Body of pancreas (tissue), 4 donors: ENCODE measurements at regions not wholly inside any gene's neighbourhood (a gene's known extent, or its start where the extent isn't known, plus 50 kb on each side); places are given as distances from the start of the nearest gene placed in this dataset.

Experiments
- ATAC-seq: fragments of 150-250 bp; one replicate; pipeline ENCODE4 v1.9.1; 2016
- DNase-seq, 4 donors: peaks; one replicate each; pipeline ENCODE4 v3.0.0-alpha.2; 2019
- H3K27ac ChIP-seq, 4 donors: fragments of 200-600 bp; sonication (generic); 1 replicate in 3 of 4; 2 replicates in 1 of 4; pipeline versions ENCODE4 v1.5.1 to v1.6.1; 2016 to 2019; ENCODE audit warnings: mild to moderate bottlenecking in 1 of 4, mixed read lengths in 1 of 4, moderate library complexity in 1 of 4
- H3K27me3 ChIP-seq, 2 donors: fragments of 200-600 bp; sonication (generic); one replicate each; pipeline ENCODE4 v1.6.0; 2016; ENCODE audit warnings: mild to moderate bottlenecking in 1 of 2
- H3K36me3 ChIP-seq, 2 donors: fragments of 200-600 bp; sonication (generic); replicated peaks in 1 of 2; 2 replicates each; pipeline ENCODE4 v1.5.1; 2016; ENCODE audit warnings: low read depth in 2 of 2; ENCODE audit not compliant: insufficient read depth in 1 of 2
- H3K4me1 ChIP-seq: fragments of 200-600 bp; sonication (generic); one replicate; pipeline ENCODE4 v1.6.0; 2016
- H3K4me3 ChIP-seq, 2 donors: fragments of 200-600 bp; sonication (generic); 1 replicate in 1 of 2; 2 replicates in 1 of 2; pipeline ENCODE4 v1.5.1; 2016 to 2019
- H3K9me3 ChIP-seq, 3 donors: fragments of 200-600 bp; sonication (generic); 1 replicate in 2 of 3; 2 replicates in 1 of 3; pipeline ENCODE4 v1.5.1; 2016
- POLR2A ChIP-seq, 3 donors: fragments of 450-650 bp; IDR thresholded peaks; one replicate each; pipeline ENCODE4 v1.6.1; 2016; ENCODE audit warnings: antibody characterized with exemption in 3 of 3, mild to moderate bottlenecking in 2 of 3
- WGBS, 2 donors: methylation state at CpG; one replicate each; pipeline ENCODE4 v1.1.5; 2017; 5-methylcytosine and 5-hydroxymethylcytosine counted together
- intact Hi-C: fragments of 100-400 bp; cut with DNase I; formaldehyde crosslinking; loops from one replicate; pipeline ENCODE4 v1.15.1; 2023
- TF ChIP-seq, protein P1 (sequence below), 7 experiments: fragments of 450-650 bp in 4 of 7; fragments of 200-600 bp in 3 of 7; sonication (generic) in 3 of 7; IDR thresholded peaks; one replicate each; pipeline ENCODE4 v1.5.1; 2016 to 2019; ENCODE audit warnings: antibody characterized with exemption in 7 of 7

DNA sequence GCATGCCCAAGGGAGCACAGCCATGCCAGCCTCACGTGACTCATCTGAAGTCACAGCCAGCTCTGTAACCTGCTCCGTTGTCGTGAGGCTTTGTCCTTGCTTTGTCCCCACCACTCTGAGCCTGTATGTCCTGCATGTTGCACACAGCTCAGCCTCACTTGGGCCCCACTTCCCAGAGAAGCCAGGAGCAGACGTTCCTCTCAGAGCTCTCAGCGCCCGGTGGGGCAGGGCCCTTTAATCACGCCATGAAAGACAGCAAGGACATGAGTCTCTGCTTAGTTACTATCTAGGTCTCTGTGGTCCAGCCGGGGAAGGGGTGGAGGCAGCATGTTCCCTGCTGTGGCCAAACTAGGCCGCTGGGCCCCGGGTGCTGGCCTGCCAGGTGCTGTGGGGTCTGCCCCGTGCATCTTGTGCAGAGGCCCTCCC is 127.4 kb upstream of the FAM20C start:
- no peak for ATAC-seq
- no peaks in the 10 kb centered on the region for H3K9me3 ChIP-seq

DNA sequence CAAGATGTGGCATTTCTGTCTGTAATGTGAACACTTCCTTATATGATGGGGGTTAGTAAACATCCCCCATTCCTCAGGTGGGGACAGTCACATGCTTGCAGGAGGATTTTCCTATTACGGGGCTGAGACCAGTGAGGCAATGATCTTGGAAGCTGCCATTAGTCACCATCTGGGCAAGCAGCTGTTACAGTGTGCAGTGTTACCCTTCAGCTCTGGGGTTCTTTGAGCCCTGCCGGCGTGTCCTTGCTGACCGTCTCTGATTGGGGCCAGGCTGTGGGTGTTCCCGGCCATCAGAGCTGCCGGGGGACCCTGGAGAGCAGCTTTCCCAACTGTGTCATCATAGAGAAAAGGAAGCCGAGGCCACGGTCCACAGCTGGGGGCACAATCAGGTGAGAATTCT is 126.8 kb upstream of the FAM20C start:
- intact Hi-C loops = no loop called here
- WGBS, 2 donors = 51 to 64% methylated on average over 5 to 7 of the region's 8 CpGs
- Histone ChIP-seq H3K27me3 (no peaks in the 10 kb centered on the region), H3K27ac (no peak overlapping the region), H3K4me1 (peaks cover 10% of the 10 kb centered on the region), H3K36me3 (no peaks in the 10 kb centered on the region), H3K9me3 (no peaks in the 10 kb centered on the region), H3K4me3 (no peak overlapping the region)
- peak in 3 of 4 donors; percentile 29 to 68 (median 61) for DNase-seq
- ATAC-seq = no peak
- TF ChIP-seq, protein P1, sequence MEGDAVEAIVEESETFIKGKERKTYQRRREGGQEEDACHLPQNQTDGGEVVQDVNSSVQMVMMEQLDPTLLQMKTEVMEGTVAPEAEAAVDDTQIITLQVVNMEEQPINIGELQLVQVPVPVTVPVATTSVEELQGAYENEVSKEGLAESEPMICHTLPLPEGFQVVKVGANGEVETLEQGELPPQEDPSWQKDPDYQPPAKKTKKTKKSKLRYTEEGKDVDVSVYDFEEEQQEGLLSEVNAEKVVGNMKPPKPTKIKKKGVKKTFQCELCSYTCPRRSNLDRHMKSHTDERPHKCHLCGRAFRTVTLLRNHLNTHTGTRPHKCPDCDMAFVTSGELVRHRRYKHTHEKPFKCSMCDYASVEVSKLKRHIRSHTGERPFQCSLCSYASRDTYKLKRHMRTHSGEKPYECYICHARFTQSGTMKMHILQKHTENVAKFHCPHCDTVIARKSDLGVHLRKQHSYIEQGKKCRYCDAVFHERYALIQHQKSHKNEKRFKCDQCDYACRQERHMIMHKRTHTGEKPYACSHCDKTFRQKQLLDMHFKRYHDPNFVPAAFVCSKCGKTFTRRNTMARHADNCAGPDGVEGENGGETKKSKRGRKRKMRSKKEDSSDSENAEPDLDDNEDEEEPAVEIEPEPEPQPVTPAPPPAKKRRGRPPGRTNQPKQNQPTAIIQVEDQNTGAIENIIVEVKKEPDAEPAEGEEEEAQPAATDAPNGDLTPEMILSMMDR (IDR thresholded peaks at IDR 0.05) = no peak
- TF ChIP-seq POLR2A (IDR thresholded peaks at IDR 0.05) = no peak

More for the DNA sequence above, 127.4 kb upstream of the FAM20C start:
- H3K27ac ChIP-seq = no peak overlapping the region
- 79 to 86% methylated on average over 7 to 10 of the region's 11 CpGs for WGBS, 2 donors
- intact Hi-C loops = no loop called here
- H3K36me3 ChIP-seq = no peaks in the 10 kb centered on the region
- no peak overlapping the region for H3K4me3 ChIP-seq
- H3K27me3 ChIP-seq = no peaks in the 10 kb centered on the region
- DNase-seq = peak in 2 of 4 donors; percentile 14 to 45
- H3K4me1 ChIP-seq = peaks cover 6% of the 10 kb centered on the region
- TF ChIP-seq POLR2A (IDR thresholded peaks at IDR 0.05) = no peak
- TF ChIP-seq, protein P1 (IDR thresholded peaks at IDR 0.05) = no peak

DNA sequence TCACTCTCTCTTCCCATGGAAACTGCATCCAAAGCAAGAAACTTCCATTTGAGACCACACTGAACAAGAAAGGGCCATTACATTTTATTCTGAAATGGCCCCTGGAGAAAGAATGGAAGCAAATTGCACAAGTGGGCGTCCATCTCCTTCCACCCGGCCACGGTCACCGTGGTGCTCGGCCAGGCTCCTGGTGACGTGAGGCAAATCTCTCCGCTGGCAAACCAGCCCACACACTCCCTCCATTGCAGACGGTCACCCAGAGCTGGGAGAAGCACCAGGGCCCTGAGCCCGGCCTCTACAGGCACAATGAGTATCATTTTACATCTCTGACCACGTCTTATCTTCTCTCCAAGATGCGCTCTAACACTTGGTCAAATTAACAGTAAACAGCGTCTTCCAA is 126.1 kb upstream of the FAM20C start:
- Histone ChIP-seq H3K27ac (no peak overlapping the region), H3K36me3 (no peaks in the 10 kb centered on the region), H3K4me3 (no peak overlapping the region), H3K27me3 (no peaks in the 10 kb centered on the region), H3K9me3 (no peaks in the 10 kb centered on the region), H3K4me1 (peaks cover 10% of the 10 kb centered on the region)
- TF ChIP-seq, protein P1 (IDR thresholded peaks at IDR 0.05) = no peak
- TF ChIP-seq POLR2A (IDR thresholded peaks at IDR 0.05) = no peak
- DNase-seq (peak in 1 of 4 donors; percentile 2), ATAC-seq (no peak)
- intact Hi-C loops = no loop called here
- 93 to 94% methylated on average over 9 to 12 of the region's 12 CpGs for WGBS, 2 donors

DNA sequence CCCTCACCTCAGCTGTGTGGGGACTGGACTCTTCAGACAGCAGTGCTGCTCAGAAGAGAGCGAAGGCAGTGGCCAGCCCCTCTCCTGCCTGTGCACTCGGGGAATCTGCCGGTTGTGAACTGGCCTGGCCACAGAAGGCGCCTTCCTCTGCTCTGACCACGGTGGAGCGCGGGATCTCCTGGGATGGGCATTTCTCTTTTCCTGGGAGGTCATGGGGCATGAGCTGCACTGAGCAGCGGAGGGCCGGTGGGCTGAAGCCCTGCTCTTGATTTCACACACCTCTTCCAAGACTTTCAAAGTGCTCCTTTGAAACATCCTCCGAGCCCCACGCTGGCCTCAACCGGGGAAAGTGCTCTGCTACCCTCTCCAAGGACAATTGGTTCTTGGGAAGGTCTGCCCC is 125.6 kb upstream of the FAM20C start:
- H3K9me3 ChIP-seq = no peaks in the 10 kb centered on the region
- ATAC-seq (no peak), DNase-seq (peak in 1 of 4 donors; percentile 3)
- no peak for TF ChIP-seq POLR2A (IDR thresholded peaks at IDR 0.05)
- TF ChIP-seq, protein P1 (IDR thresholded peaks at IDR 0.05) = no peak
- H3K27ac ChIP-seq = no peak overlapping the region
- peaks cover 10% of the 10 kb centered on the region for H3K4me1 ChIP-seq
- no peak overlapping the region for H3K4me3 ChIP-seq
- no peaks in the 10 kb centered on the region for H3K36me3 ChIP-seq
- intact Hi-C loops = no loop called here
- 94 to 96% methylated on average over 12 of the region's 12 CpGs for WGBS, 2 donors
- no peaks in the 10 kb centered on the region for H3K27me3 ChIP-seq

DNA sequence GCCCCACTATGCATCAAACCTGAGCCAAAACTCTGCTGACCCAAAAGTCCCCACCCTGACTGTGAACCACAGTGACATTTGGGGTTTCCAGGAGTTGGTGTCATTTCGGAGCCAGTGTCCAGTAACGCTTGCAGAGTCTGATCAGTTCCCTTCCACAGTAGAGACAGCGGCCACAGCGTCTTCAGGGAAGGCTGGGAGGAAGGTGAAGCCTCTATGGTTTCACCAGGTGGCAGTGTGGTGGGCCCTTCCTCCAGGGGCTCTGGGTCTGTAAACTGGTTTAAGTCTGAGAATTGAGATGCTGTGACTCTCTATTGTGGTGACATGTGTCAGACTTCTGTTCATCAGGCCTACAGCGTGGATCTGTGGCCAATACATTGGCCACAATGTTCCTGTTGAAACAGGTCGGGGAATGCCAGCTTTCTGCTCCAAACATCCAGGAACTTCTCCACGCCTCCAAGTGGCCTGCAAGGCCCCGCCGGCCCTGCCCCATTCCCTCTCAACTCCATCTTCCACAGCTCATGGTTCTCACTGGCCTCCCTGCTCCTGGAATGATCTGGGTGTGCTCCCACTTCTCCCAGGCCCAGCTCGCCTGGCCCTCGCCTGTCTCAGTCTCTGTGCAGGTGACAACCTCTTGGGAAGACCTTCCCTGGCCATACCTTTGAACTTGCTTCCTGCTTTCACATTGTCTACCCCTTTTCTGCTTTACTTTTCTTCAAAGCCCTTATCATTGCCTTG is 124.5 kb upstream of the FAM20C start:
- Histone ChIP-seq H3K9me3 (no peaks in the 10 kb centered on the region), H3K4me3 (no peak overlapping the region), H3K27me3 (no peaks in the 10 kb centered on the region), H3K4me1 (peaks cover 10% of the 10 kb centered on the region), H3K36me3 (no peaks in the 10 kb centered on the region), H3K27ac (no peak overlapping the region)
- DNase-seq = peak in 1 of 4 donors; percentile 4
- TF ChIP-seq POLR2A (IDR thresholded peaks at IDR 0.05) = no peak
- TF ChIP-seq, protein P1 (IDR thresholded peaks at IDR 0.05) = no peak
- intact Hi-C loops = no loop called here
- WGBS, 2 donors = 87 to 91% methylated on average over 11 of the region's 11 CpGs
- no peak for ATAC-seq
